HepG2 (cell line): ENCODE measurements at regions not wholly inside any gene's neighbourhood (a gene's known extent, or its start where the extent isn't known, plus 50 kb on each side); places are given as distances from the start of the nearest gene placed in this dataset.

Source experiments
- HES4 ChIP-seq: sonication (generic); formaldehyde crosslinking; IDR thresholded peaks from 2 replicates; pipeline ENCODE4 v1.9.0; 2021; ENCODE audit warnings: mild to moderate bottlenecking, missing genetic modification reagents, borderline replicate concordance
- RFX5 ChIP-seq: IDR thresholded peaks from 2 replicates; pipeline ENCODE4 v1.6.1; 2011; ENCODE audit warnings: low read depth, low read length, improper control_type of control experiment
- ZC3H13 ChIP-seq: sonication (generic); formaldehyde crosslinking; IDR thresholded peaks from 2 replicates; pipeline ENCODE4 v1.8.1; 2023; ENCODE audit warnings: mild to moderate bottlenecking, missing genetic modification reagents, moderate library complexity
- ZNF335 ChIP-seq: sonication (generic); formaldehyde crosslinking; IDR thresholded peaks from 2 replicates; pipeline ENCODE4 v1.4.0; 2020; ENCODE audit warnings: missing genetic modification reagents
- ZNF496 ChIP-seq: sonication (generic); formaldehyde crosslinking; IDR thresholded peaks from 2 replicates; pipeline ENCODE4 v1.8.1; 2023; ENCODE audit warnings: mild to moderate bottlenecking, moderate library complexity, missing genetic modification reagents; ENCODE audit not compliant: insufficient replicate concordance
- TF ChIP-seq, protein P1 (sequence below): sonication (generic); formaldehyde crosslinking; IDR thresholded peaks from 2 replicates; pipeline ENCODE4 v1.4.0; 2020; ENCODE audit warnings: missing genetic modification reagents, borderline replicate concordance
- TF ChIP-seq, protein P2 (sequence below): IDR thresholded peaks from 2 replicates; pipeline ENCODE4 v1.6.1; 2016; ENCODE audit warnings: control low read depth
- TF ChIP-seq, protein P3 (sequence below): IDR thresholded peaks from 2 replicates; pipeline ENCODE4 v1.6.1; 2018; ENCODE audit warnings: missing genetic modification reagents
- TF ChIP-seq, protein P4 (sequence below): sonication (generic); formaldehyde crosslinking; IDR thresholded peaks from 2 replicates; pipeline ENCODE4 v1.4.0; 2020; ENCODE audit warnings: mild to moderate bottlenecking, missing genetic modification reagents

DNA sequence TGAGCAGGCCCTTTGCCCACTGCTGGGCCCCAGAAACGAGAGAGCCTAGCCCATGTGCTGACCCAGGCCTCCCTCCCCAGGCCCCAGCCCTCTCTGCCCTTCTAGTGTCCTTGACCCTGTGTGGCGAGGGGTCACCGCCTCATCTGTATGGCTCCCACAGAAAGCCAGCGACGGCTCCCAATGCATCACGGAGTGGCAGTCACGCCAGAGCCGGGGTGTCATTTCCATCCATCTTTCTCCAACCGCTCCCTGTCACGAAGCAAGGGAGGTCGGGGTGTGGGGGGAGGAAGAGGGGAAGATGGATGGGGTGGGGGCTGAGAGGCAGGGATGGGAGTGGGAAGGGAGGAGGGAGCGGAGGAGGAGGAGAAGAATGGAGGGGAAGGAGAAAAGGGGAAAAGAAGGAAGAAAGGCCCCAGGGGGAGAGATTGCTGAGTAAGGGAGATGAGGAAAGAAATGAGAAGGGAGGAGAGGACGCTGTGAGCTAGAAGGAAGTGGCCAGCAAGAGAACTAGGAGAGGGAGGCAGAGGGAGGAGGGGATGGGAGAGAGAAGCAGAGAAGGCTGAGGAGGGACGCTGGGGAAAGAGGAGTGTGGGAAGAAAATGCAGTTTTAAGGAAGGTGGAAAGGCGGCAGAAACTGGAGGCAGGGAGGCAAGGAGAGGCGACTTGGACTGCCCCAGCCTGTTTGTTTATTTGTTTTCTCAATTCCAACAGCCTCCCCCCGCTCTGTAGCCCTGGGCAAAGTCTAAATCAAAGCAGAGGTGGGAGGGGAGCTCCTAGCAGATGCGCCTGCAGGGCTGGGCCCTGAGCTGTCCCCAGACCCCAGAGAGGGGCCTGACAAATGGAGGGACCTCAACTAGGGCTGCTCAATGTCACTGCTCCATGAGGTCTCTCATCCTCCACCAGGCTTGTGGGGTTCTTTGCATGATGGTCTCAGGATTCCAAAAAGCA lies 75.5 kb upstream of the LHX5 start (continued):
- TF ChIP-seq, protein P1, sequence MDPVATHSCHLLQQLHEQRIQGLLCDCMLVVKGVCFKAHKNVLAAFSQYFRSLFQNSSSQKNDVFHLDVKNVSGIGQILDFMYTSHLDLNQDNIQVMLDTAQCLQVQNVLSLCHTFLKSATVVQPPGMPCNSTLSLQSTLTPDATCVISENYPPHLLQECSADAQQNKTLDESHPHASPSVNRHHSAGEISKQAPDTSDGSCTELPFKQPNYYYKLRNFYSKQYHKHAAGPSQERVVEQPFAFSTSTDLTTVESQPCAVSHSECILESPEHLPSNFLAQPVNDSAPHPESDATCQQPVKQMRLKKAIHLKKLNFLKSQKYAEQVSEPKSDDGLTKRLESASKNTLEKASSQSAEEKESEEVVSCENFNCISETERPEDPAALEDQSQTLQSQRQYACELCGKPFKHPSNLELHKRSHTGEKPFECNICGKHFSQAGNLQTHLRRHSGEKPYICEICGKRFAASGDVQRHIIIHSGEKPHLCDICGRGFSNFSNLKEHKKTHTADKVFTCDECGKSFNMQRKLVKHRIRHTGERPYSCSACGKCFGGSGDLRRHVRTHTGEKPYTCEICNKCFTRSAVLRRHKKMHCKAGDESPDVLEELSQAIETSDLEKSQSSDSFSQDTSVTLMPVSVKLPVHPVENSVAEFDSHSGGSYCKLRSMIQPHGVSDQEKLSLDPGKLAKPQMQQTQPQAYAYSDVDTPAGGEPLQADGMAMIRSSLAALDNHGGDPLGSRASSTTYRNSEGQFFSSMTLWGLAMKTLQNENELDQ: no peak
- TF ChIP-seq, protein P2, sequence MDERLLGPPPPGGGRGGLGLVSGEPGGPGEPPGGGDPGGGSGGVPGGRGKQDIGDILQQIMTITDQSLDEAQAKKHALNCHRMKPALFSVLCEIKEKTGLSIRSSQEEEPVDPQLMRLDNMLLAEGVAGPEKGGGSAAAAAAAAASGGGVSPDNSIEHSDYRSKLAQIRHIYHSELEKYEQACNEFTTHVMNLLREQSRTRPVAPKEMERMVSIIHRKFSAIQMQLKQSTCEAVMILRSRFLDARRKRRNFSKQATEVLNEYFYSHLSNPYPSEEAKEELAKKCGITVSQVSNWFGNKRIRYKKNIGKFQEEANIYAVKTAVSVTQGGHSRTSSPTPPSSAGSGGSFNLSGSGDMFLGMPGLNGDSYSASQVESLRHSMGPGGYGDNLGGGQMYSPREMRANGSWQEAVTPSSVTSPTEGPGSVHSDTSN (CRISPR knock-in tag): no peak
- no peak for TF ChIP-seq HES4 (CRISPR knock-in tag)
- no peak for TF ChIP-seq ZNF496 (CRISPR knock-in tag)
- TF ChIP-seq, protein P3, sequence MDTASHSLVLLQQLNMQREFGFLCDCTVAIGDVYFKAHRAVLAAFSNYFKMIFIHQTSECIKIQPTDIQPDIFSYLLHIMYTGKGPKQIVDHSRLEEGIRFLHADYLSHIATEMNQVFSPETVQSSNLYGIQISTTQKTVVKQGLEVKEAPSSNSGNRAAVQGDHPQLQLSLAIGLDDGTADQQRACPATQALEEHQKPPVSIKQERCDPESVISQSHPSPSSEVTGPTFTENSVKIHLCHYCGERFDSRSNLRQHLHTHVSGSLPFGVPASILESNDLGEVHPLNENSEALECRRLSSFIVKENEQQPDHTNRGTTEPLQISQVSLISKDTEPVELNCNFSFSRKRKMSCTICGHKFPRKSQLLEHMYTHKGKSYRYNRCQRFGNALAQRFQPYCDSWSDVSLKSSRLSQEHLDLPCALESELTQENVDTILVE (CRISPR knock-in tag): no peak
- no peak for TF ChIP-seq RFX5
- TF ChIP-seq, protein P4, sequence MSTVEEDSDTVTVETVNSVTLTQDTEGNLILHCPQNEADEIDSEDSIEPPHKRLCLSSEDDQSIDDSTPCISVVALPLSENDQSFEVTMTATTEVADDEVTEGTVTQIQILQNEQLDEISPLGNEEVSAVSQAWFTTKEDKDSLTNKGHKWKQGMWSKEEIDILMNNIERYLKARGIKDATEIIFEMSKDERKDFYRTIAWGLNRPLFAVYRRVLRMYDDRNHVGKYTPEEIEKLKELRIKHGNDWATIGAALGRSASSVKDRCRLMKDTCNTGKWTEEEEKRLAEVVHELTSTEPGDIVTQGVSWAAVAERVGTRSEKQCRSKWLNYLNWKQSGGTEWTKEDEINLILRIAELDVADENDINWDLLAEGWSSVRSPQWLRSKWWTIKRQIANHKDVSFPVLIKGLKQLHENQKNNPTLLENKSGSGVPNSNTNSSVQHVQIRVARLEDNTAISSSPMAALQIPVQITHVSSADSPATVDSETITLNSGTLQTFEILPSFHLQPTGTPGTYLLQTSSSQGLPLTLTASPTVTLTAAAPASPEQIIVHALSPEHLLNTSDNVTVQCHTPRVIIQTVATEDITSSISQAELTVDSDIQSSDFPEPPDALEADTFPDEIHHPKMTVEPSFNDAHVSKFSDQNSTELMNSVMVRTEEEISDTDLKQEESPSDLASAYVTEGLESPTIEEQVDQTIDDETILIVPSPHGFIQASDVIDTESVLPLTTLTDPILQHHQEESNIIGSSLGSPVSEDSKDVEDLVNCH: no peak
- no peak for TF ChIP-seq ZC3H13 (CRISPR knock-in tag)
- no peak for TF ChIP-seq ZNF335 (CRISPR knock-in tag)
